ENCODE measurements at regions not wholly inside any gene's neighbourhood (a gene's known extent, or its start where the extent isn't known, plus 50 kb on each side); places are given as distances from the start of the nearest gene placed in this dataset.

- Histone ChIP-seq H2BK5ac (ENCODE audit: low read depth, low read length, poor library complexity, severe bottlenecking) (no peak overlapping the region), H3K9me1 (ENCODE audit: insufficient read depth, low read length) (no peaks in the 10 kb centered on the region), H3K27me3 (ENCODE audit: control insufficient read depth, insufficient read depth, low read length) (peaks cover 5% of the 10 kb centered on the region; the same call in 1 of the 2 replicates), H3K9me3 (ENCODE audit: control insufficient read depth, insufficient read depth, low read length) (no peaks in the 10 kb centered on the region), H3K56ac (ENCODE audit: extremely low read depth, insufficient read depth, low read length) (no peak overlapping the region), H3K9ac (ENCODE audit: low read depth, low read length) (no peak overlapping the region), H4K5ac (ENCODE audit: low read depth, low read length) (no peak overlapping the region), H3K4me1 (ENCODE audit: control insufficient read depth, insufficient read depth, low read length) (no peaks in the 10 kb centered on the region), H4K91ac (ENCODE audit: insufficient read depth, low read depth, low read length) (no peak overlapping the region), H2AK9ac (replicated peaks; ENCODE audit: low read depth, low read length, poor library complexity) (no peak overlapping the region), H4K8ac (ENCODE audit: low read depth in 2 of 2, low read length in 2 of 2) (no peak overlapping the region), H3K4ac (ENCODE audit: low read depth, low read length) (no peak overlapping the region), H3K4me2 (ENCODE audit: low read depth, low read length) (no peak overlapping the region), H3K27ac (ENCODE audit: insufficient read depth, low read length) (no peak overlapping the region), H3K36me3 (ENCODE audit: control insufficient read depth, insufficient read depth, low read length) (no peaks in the 10 kb centered on the region), H3K18ac (ENCODE audit: low read depth, low read length) (no peak overlapping the region), H2AK5ac (ENCODE audit: low read depth, low read length) (no peak overlapping the region), H4K20me1 (ENCODE audit: insufficient read depth, low read length) (no peaks in the 10 kb centered on the region), H3K4me3 (ENCODE audit: insufficient read depth, low read depth, low read length) (no peak overlapping the region), H3K14ac (replicated peaks; ENCODE audit: low read depth, low read length) (no peak overlapping the region), H2BK120ac (ENCODE audit: low read depth, low read length) (no peak overlapping the region), H3K23ac (ENCODE audit: low read depth, low read length) (no peak overlapping the region), H2BK20ac (ENCODE audit: low read depth, low read length) (no peak overlapping the region), H2AFZ (replicated peaks; ENCODE audit: low read length, poor library complexity) (no peak overlapping the region), H2BK15ac (ENCODE audit: low read depth, low read length) (no peak overlapping the region), H3K79me1 (ENCODE audit: low read depth in 1 of 2, low read length in 2 of 2) (no peaks in the 10 kb centered on the region)
- CTCF ChIA-PET, result no interaction called here
- no peak for DNase-seq
- BruUV-seq (replicated peaks), result no TSS peak
- dilution Hi-C loops (cut with HindIII; ENCODE audit: low sequenced_read_pairs, unreplicated experiment), result no loop called here
- no peak for ATAC-seq (ENCODE audit: low read depth)
- WGBS, 2 experiments (ENCODE audit: extremely low coverage in 2 of 2, insufficient read length in 1 of 2), result 60% methylated on average over 1 of the region's 12 CpGs; no CpG with 5 or more reads in 1 of the 2 experiments
- intact Hi-C loops (cut with micrococcal nuclease), result no loop called here
- POLR2A ChIA-PET (ENCODE audit: unreplicated experiment), result no interaction called here
- in situ Hi-C loops (cut with MboI; ENCODE audit: low sequenced_read_pairs), result no loop called here
- TF ChIP-seq CHD1 (IDR thresholded peaks at IDR 0.05; ENCODE audit: low read depth, low read length) (no peak), FOS (IDR thresholded peaks at IDR 0.05; ENCODE audit: low read depth, low read length) (no peak), USF2 (IDR thresholded peaks at IDR 0.05; ENCODE audit: low read depth, low read length) (no peak), CEBPB (IDR thresholded peaks at IDR 0.05; ENCODE audit: low read depth, low read length) (no peak), ELK1 (IDR thresholded peaks at IDR 0.05; ENCODE audit: borderline replicate concordance, low read depth, low read length) (no peak), POLR2A (IDR thresholded peaks at IDR 0.05; ENCODE audit: low read depth, low read length) (no peak), NFE2L2 (IDR thresholded peaks at IDR 0.05; ENCODE audit: low read depth, low read length) (no peak), RCOR1 (IDR thresholded peaks at IDR 0.05; ENCODE audit: insufficient replicate concordance, low read length) (no peak), CTCF (conservative IDR thresholded peaks at IDR 0.05; ENCODE audit: low read depth, low read length) (no peak), SMC3 (IDR thresholded peaks at IDR 0.05; ENCODE audit: low read depth, low read length) (no peak), MAZ (IDR thresholded peaks at IDR 0.05; ENCODE audit: borderline replicate concordance, low read depth, low read length) (no peak), RFX5 (IDR thresholded peaks at IDR 0.05; ENCODE audit: low read depth, low read length) (no peak), MAFK (IDR thresholded peaks at IDR 0.05; ENCODE audit: low read depth, low read length) (no peak)
These were observed 67.3 kb upstream of the NXT1 start for GRCh38 chr20:23283096-23283850.
